SU-DHL-6 (cell line): ENCODE measurements at regions not wholly inside any gene's neighbourhood (a gene's known extent, or its start where the extent isn't known, plus 50 kb on each side); places are given as distances from the start of the nearest gene placed in this dataset.

Experiments used
- H2AFZ ChIP-seq: fragments of 200-600 bp; sonication (generic); 2 replicates; pipeline ENCODE4 v1.6.1; 2014; ENCODE audit warnings: low read depth, mild to moderate bottlenecking, moderate library complexity, mixed read lengths, antibody characterized with exemption, low read length; ENCODE audit not compliant: severe bottlenecking
- H3F3A ChIP-seq: fragments of 200-600 bp; shearing (Covaris generic); 2 replicates; pipeline ENCODE4 v1.6.0; 2016; ENCODE audit warnings: antibody characterized with exemption, mild to moderate bottlenecking; ENCODE audit not compliant: insufficient read depth
- H3K27ac ChIP-seq: fragments of 200-600 bp; sonication (generic); 2 replicates; pipeline ENCODE4 v1.5.1; 2016; ENCODE audit warnings: low read depth, mild to moderate bottlenecking, low read length, moderate library complexity, mixed read lengths
- H3K27me3 ChIP-seq: fragments of 200-600 bp; sonication (generic), shearing (Covaris generic); 2 replicates; pipeline ENCODE4 v1.6.0; 2014; ENCODE audit warnings: mild to moderate bottlenecking, low read length
- H3K36me3 ChIP-seq: fragments of 200-600 bp; sonication (generic); 2 replicates; pipeline ENCODE4 v1.6.1; 2014; ENCODE audit warnings: mild to moderate bottlenecking, low read length, mixed read lengths
- H3K4me2 ChIP-seq: fragments of 300-600, 200-600 bp; shearing (Covaris generic), sonication (generic); 2 replicates; pipeline ENCODE4 v1.6.0; 2014; ENCODE audit warnings: low read length, low read depth, mild to moderate bottlenecking; ENCODE audit not compliant: poor library complexity, severe bottlenecking
- H3K4me3 ChIP-seq: fragments of 200-600 bp; sonication (generic); 2 replicates; pipeline ENCODE4 v1.5.1; 2014; ENCODE audit warnings: antibody characterized with exemption, low read length, mild to moderate bottlenecking, mixed read lengths; ENCODE audit not compliant: insufficient read depth, poor library complexity, severe bottlenecking
- H3K79me2 ChIP-seq: fragments of 200-600 bp; sonication (generic); 2 replicates; pipeline ENCODE4 v1.6.1; 2014; ENCODE audit warnings: mild to moderate bottlenecking, low read length, moderate library complexity; ENCODE audit not compliant: insufficient read depth
- H3K9ac ChIP-seq: fragments of 200-600 bp; sonication (generic); 2 replicates; pipeline ENCODE4 v1.7.0; 2014; ENCODE audit warnings: mild to moderate bottlenecking, low read length
- H3K9me2 ChIP-seq: fragments of 200-600 bp; sonication (generic); replicated peaks from 2 replicates; pipeline ENCODE4 v1.6.1; 2014; ENCODE audit warnings: low read length; ENCODE audit not compliant: insufficient read depth
- H3K9me3 ChIP-seq: fragments of 200-600 bp; sonication (generic); 2 replicates; pipeline ENCODE4 v1.6.1; 2014; ENCODE audit warnings: low read length, mixed read lengths; ENCODE audit not compliant: insufficient read depth
- H4K20me1 ChIP-seq: fragments of 200-600 bp; sonication (generic); 2 replicates; pipeline ENCODE4 v1.6.1; 2014; ENCODE audit warnings: low read depth, mild to moderate bottlenecking, antibody characterized with exemption, low read length, moderate library complexity, mixed read lengths
- EZH2phosphoT487 ChIP-seq: fragments of 200-600 bp; sonication (generic), shearing (Covaris generic); conservative IDR thresholded peaks from 2 replicates; pipeline ENCODE4 v1.6.1; 2018; ENCODE audit warnings: mild to moderate bottlenecking, antibody characterized with exemption, low read length, moderate library complexity, mixed read lengths
- TF ChIP-seq, protein P1 (sequence below): fragments of 200-600 bp; sonication (generic); IDR thresholded peaks from one replicate; pipeline ENCODE4 v1.5.1; 2017; ENCODE audit warnings: antibody characterized with exemption, mild to moderate bottlenecking, low read length, moderate library complexity; ENCODE audit not compliant: insufficient read depth, poor library complexity, severe bottlenecking

DNA sequence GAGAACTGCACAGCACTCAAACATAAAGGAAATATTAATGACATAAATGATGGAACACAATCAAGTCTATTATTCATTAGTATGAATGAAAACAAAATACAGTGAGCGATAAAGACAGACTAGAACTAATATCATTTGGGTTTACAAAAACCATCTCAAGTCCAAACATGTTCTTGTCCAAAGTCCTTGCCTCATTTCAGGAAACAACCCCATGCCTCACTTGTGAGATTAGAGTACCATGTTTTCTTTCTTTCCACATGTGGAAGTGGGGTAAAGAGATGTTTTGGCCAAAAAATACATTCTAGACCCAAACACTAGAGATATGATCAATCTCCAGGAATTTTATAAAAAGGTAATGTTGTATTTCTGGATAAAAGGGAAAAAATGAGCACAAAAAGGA, 53.3 kb upstream of the NFE2L2 start:
- TF ChIP-seq EZH2phosphoT487, result no peak
- TF ChIP-seq, protein P1, sequence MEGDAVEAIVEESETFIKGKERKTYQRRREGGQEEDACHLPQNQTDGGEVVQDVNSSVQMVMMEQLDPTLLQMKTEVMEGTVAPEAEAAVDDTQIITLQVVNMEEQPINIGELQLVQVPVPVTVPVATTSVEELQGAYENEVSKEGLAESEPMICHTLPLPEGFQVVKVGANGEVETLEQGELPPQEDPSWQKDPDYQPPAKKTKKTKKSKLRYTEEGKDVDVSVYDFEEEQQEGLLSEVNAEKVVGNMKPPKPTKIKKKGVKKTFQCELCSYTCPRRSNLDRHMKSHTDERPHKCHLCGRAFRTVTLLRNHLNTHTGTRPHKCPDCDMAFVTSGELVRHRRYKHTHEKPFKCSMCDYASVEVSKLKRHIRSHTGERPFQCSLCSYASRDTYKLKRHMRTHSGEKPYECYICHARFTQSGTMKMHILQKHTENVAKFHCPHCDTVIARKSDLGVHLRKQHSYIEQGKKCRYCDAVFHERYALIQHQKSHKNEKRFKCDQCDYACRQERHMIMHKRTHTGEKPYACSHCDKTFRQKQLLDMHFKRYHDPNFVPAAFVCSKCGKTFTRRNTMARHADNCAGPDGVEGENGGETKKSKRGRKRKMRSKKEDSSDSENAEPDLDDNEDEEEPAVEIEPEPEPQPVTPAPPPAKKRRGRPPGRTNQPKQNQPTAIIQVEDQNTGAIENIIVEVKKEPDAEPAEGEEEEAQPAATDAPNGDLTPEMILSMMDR, result no peak
- Histone ChIP-seq H3K36me3 (no peaks in the 10 kb centered on the region), H3K4me3 (no peak overlapping the region)

DNA sequence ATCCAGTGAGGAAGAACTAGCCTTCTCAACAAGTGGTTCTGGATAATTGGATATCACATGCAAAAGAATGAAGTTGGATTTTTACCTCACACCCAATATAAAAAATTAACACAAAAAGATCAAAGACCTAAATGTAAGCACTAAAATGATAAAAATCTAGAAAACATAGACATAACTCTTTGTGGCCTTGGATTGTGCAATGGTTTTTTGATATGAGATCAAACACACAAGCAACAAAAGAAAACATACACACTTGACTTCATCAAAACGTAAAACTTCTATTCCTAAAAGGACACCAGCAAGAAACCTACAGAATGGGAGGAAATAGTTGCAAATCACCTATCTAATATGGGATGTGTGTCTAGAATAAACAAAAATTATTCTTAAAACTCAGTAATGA, 54.1 kb upstream of the NFE2L2 start:
- no peak overlapping the region for H3K4me3 ChIP-seq
- no peaks in the 10 kb centered on the region for H3K27me3 ChIP-seq
- H4K20me1 ChIP-seq, result no peaks in the 10 kb centered on the region
- TF ChIP-seq, protein P1, result no peak
- no peak for TF ChIP-seq EZH2phosphoT487
- H3K9me2 ChIP-seq, result no peaks in the 10 kb centered on the region
- H3K9me3 ChIP-seq, result no peaks in the 10 kb centered on the region
- H2AFZ ChIP-seq, result no peak overlapping the region
- H3F3A ChIP-seq, result no peaks in the 10 kb centered on the region
- H3K36me3 ChIP-seq, result no peaks in the 10 kb centered on the region
- H3K9ac ChIP-seq, result no peak overlapping the region
- H3K4me2 ChIP-seq, result no peak overlapping the region
- no peak overlapping the region for H3K27ac ChIP-seq
- no peaks in the 10 kb centered on the region for H3K79me2 ChIP-seq

More for the DNA sequence above, 53.3 kb upstream of the NFE2L2 start:
- H3K4me2 ChIP-seq, result no peak overlapping the region
- no peak overlapping the region for H3K9ac ChIP-seq
- no peaks in the 10 kb centered on the region for H3K79me2 ChIP-seq
- H4K20me1 ChIP-seq, result no peaks in the 10 kb centered on the region
- no peak overlapping the region for H3K27ac ChIP-seq
- no peaks in the 10 kb centered on the region for H3K9me3 ChIP-seq
- no peak overlapping the region for H2AFZ ChIP-seq
- H3K27me3 ChIP-seq, result no peaks in the 10 kb centered on the region
- no peaks in the 10 kb centered on the region for H3F3A ChIP-seq
- H3K9me2 ChIP-seq, result no peaks in the 10 kb centered on the region

DNA sequence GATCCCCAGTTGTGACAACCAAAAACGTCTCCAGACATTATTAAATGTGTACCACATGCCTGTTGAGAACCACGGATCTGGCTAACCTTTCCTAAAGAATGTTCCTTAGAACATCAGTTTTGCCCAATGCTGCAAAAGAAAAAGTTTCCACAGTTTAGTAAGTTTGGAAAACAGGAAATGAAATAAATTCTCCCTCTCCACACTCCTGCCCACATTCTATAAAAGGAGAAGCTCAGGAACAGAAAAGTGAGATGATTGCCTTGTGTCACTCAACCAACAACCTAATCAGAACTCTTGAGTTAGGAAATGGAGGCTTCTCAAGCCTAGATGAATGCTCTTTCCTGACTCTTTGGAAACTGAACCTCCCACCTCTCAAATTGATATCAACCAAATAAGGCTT, 56.1 kb upstream of the NFE2L2 start:
- Histone ChIP-seq H3K4me3 (no peak overlapping the region), H3K9ac (no peak overlapping the region), H3K27me3 (no peaks in the 10 kb centered on the region), H3F3A (no peaks in the 10 kb centered on the region), H3K9me3 (no peaks in the 10 kb centered on the region), H4K20me1 (no peaks in the 10 kb centered on the region), H3K4me2 (no peak overlapping the region), H3K36me3 (no peaks in the 10 kb centered on the region), H3K9me2 (no peaks in the 10 kb centered on the region), H2AFZ (no peak overlapping the region), H3K27ac (no peak overlapping the region), H3K79me2 (no peaks in the 10 kb centered on the region)
- TF ChIP-seq, protein P1, result no peak
- TF ChIP-seq EZH2phosphoT487, result no peak

DNA sequence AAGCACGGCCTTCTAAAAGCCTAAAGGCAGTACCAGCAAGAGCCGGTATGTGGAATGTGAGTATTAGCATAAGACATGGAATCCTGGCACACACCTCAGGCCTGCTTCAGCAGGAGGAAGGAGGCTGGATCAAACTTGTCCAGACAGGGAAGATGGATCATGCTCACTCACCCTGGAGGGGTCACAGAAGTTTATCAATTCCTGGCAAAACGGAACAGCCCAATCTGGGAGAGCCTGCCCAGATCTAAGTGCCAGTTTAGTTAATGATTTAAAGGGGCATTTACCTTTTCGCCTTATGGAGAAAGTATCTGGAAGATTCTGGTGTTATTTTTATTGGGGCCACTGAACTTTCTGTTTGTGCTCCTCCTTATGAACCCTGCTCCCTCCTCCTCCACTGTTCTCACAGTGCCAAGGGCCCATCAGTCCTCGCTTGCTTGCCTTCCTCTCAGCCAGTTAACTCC, 58.3 kb upstream of the NFE2L2 start:
- no peaks in the 10 kb centered on the region for H3F3A ChIP-seq
- no peaks in the 10 kb centered on the region for H3K36me3 ChIP-seq
- no peaks in the 10 kb centered on the region for H3K9me2 ChIP-seq
- no peaks in the 10 kb centered on the region for H3K27me3 ChIP-seq
- no peaks in the 10 kb centered on the region for H4K20me1 ChIP-seq
- no peak for TF ChIP-seq EZH2phosphoT487
- TF ChIP-seq, protein P1, result no peak
- H3K9ac ChIP-seq, result no peak overlapping the region
- no peak overlapping the region for H3K4me2 ChIP-seq
- H3K79me2 ChIP-seq, result no peaks in the 10 kb centered on the region
- H3K4me3 ChIP-seq, result no peak overlapping the region
- no peaks in the 10 kb centered on the region for H3K9me3 ChIP-seq
- no peak overlapping the region for H2AFZ ChIP-seq
- no peak overlapping the region for H3K27ac ChIP-seq
